ENCODE measurements at regions not wholly inside any gene's neighbourhood (a gene's known extent, or its start where the extent isn't known, plus 50 kb on each side); places are given as distances from the start of the nearest gene placed in this dataset.
"Not testable (repeated sequence)": the region's sequence is repeated elsewhere in the genome, so short reads cannot be mapped to it uniquely, and the experiment has no call there.

GRCh38 chr4:126761947-126762662, 870.7 kb upstream of the INTU start:
- no peak for DNase-seq

- no peak for DNase-seq
Measured at GRCh38 chr4:126762663-126763247, 870.0 kb upstream of the INTU start.

GRCh38 chr4:126766241-126766640, 866.5 kb upstream of the INTU start:
- no peak for DNase-seq

GRCh38 chr4:126768338-126768737, 864.4 kb upstream of the INTU start:
- DNase-seq = no peak

DNA sequence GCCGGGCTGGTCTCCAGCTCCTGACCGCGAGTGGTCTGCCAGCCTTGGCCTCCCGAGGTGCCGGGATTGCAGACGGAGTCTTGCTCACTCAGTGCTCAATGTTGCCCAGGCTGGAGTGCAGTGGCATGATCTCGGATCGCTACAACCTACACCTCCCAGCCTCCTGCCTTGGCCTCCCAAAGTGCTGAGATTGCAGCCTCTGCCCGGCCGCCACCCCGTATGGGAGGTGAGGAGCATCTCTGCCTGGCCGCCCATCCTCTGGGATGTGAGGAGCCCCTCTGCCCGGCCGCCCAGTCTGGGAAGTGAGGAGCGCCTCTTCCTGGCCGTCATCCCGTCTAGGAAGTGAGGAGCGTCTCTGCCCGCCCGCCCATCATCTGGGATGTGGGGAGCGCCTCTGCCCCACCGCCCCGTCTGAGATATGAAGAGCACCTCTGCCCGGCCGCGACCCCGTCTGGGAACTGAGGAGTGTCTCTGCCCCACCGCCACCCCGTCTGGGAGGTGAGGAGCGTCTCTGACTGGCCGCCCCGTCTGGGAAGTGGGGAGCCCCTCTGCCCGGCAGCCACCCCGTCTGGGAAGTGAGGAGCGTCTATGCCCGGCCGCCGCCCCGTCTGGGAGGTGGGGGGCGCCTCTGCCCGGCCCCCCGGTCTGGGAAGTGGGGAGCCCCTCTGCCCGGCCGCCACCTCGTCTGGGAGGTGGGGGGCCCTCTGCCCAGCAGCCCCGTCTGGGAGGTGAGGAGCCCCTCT, 861.8 kb upstream of the INTU start:
- DNase-seq = not testable (repeated sequence)

DNA sequence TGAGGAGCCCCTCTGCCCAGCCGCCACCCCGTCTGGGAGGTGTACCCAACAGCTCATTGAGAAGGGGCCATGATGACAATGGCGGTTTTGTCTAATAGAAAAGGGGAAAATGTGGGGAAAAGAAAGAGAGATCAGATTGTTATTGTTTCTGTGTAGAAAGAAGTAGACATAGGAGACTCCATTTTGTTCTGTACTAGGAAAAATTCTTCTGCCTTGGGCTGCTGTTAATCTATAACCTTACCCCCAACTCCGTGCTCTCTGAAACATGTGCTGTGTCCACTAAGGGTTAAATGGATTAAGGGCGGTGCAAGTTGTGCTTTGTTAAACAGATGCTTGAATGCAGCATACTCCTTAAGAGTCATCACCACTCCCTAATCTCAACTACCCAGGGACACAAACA, 861.1 kb upstream of the INTU start:
- DNase-seq = not testable (repeated sequence)

DNA sequence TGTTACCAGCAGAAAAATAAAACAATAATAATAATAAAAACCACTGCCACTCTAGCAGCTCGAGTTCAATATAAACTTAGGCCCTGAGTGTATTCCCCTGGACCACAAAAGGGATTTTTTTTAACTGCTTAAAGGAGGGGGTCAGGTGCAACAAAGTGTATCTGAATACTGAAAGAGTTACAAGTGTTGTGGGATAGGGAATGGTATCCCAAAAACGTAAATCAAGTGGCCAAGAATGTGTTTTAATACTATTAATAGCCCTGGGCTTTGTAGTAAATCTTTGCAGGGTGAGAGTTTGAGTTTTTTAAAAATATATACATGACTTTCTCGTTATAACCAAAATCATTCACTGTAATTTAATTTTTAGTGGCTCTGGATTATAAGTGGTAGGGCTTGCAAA, 860.1 kb upstream of the INTU start:
- DNase-seq = no peak

DNA sequence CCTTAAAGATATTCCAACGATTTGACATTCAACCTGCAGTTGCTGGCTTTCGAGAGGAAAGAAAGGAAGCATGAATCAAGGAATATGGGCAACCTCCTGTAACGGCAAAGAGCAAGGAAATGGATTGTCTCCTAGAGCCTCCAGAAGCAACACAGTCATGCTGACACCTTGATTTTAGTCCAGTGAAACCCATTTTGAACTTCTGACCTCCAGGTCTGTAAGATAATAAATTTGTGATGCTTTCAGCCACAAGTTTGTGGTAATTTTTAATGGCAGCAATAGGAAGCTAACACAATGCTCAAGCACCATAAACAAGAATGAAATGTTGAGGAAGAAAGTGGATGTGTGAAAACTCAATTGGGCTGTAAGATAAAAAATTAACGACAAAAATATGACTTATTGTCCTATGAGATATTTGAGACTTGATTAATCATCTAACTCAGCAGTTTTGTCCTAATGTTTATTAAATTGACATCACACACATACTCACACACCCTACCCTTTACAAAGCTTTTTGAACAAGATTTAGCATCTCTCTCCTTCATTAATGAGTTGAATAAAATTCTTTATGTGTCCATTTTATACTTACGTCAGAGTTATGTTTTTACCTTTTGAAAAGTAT, 857.2 kb upstream of the INTU start:
- no peak for DNase-seq

- DNase-seq = no peak
Measured at GRCh38 chr4:126776361-126776760, 856.4 kb upstream of the INTU start.

DNA sequence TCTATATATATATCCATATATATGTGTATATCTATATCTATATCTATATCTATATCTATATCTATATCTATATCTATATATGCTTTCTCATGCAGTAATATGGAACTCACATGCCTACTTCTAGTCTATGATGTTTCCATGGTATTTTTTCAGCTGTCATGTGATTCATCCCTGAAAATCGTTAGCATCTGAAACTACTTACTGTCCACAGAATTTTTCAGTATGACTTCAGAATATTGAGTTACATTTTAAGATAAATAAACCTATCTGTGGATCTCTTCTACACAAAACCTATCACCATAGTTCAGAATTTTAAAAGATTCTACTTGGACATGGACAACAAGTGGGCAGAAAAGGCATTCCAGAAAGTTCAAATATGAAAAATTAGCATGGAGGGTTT, 855.1 kb upstream of the INTU start:
- DNase-seq = no peak

- DNase-seq = no peak
Measured at GRCh38 chr4:126778348-126778747, 854.4 kb upstream of the INTU start.

DNA sequence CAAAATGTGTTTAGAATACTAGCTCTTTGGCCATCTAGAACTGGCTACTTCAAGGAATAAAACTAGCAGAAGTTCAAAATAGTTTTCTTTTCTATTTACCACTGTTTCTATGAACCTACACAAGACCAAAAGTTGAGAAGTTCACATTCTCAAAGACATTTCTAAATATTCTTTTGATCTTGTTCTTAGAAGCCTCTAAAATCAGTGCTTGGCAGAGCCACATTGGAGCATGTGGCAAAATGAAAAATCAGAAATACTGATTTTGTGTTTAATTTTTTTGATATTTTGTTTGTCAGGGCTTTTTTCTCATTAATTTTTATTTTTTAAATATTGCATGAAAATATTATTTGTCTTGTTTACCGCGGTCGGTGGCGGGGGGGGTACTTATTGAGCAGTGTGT, 853.8 kb upstream of the INTU start:
- DNase-seq = no peak

- no peak for DNase-seq
Measured at GRCh38 chr4:126779436-126780166, 853.2 kb upstream of the INTU start.

GRCh38 chr4:126783191-126783590, 849.6 kb upstream of the INTU start:
- no peak for DNase-seq

GRCh38 chr4:126784966-126785580, 847.7 kb upstream of the INTU start:
- DNase-seq = no peak

- DNase-seq = no peak
Measured at GRCh38 chr4:126790633-126791032, 842.1 kb upstream of the INTU start.

DNA sequence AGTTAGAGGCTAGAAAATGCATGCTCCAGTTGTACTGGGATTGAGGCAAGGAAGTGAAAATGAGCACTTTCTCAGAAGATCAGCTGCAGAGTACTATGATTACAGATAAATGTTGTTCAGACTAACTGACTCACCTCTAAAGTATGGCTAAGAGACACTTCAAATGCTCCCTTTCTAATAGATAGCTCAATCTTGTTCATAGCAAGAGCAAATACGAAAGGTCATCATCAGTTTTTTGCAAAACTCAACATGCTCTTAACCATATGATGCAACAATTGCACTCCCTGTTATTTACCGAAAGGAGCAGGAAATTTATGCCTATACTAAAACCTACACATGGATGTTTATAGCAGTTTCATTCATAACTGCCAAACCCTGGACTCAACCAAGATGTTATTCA, 838.4 kb upstream of the INTU start:
- DNase-seq = no peak

DNA sequence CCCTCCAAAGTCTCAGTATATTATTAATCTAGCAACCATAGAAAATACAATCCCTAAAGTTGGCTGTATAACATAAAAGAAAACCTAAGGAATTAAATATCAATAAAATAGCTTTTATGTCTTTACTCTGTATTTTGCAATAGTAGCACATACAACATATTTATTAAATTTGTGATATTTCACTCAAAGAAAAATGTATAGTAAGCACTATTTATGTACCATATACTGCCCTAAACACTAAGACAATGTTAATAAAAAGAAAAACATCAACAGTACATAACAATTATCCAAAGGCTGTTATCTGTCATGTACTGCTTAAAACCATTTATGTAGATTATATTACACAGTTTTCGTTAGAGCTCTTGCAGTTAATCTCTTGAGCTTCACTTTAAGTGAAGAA, 834.5 kb upstream of the INTU start:
- no peak for DNase-seq

DNA sequence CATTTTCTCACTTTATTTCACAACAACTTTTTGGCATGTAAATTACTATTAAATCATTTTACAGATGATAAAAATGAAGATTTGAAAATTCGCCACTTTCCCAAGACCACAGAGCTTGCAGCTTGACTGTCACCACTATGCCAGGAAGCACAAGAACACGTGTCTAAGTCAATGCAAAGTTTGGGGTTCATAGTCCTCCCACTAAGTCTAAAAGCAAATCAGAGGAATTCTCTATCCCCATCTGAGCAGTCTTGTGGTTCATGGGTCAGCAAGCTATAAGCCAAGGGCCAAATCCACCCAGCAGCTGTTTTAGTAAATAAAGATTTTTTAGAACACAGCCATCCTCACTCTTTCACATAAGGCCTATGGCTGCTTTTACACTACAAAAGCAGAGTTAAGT, 833.3 kb upstream of the INTU start:
- DNase-seq = no peak

DNA sequence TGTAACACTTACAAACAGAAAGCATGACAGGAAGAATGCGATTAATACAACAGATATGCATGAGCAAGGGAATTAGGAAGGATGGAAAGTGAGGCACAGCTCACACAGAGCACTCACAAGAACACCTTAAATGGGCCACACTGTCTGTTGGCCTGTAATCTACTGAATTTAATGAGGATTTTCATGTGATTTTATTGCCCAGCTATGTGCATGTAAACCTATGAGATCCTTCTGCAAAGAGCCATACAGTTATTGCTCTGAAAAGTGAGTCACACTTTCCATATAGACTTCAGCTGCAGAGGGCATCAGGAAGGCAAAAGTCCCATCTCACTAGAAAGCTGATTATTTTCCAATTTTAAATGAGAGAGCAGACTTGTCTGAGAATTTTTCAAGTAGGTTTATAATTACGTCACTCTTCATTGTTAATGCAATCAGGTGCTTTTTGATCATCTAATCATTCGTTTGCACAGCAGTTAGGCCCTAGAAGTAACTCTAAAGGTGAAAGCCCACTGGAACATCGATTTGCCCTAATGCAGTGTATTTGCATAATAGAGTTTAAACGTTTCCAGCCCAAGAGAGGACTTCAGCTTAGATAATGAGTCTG, 832.7 kb upstream of the INTU start:
- DNase-seq = no peak

DNA sequence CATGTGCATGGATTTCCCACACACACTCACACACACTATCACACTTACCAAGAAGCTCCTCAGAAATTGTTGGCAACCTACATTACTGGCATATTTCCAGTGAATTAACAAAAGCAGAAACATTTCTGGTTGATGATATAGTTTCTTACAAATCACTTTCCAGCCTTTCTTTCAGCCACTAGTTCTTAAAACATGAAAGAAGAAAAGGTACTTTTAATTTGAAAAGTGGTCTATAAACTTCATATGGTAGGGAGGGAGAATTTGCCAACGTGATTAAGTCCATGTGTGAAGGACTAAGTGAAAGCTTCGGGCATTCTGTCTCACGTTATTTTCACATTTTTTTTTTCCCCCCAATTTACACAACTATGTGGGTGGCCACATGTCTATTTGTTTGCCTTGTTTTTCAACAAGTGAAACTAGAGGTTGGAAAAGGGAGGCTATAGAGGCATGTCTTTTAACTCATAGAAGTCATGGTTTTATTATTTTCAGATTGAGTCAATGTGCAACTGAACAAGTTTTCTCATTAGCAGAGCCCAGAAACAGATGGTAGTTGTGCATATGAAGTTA, 832.1 kb upstream of the INTU start:
- DNase-seq = no peak

GRCh38 chr4:126807132-126807531, 825.6 kb upstream of the INTU start:
- DNase-seq = no peak

Data from NCI-H1694 treated with DMSO at 0.1 percent for 48 hours (cell line).